K562 (cell line): ENCODE measurements at regions not wholly inside any gene's neighbourhood (a gene's known extent, or its start where the extent isn't known, plus 50 kb on each side); places are given as distances from the start of the nearest gene placed in this dataset.

ENCODE experiments used
- ATAC-seq: fragments of 200-7000 bp; cut with Tn5 transposase; 3 replicates; pipeline ENCODE4 v1.9.1; 2020; ENCODE audit warnings: moderate library complexity
- BruUV-seq: library from RNA; stranded (reverse); fragments of 400-500 nt; replicated peaks from 2 replicates; lab custom pipeline; 2021; lab: Mats Ljungman, UMichigan
- CTCF ChIA-PET: fragments of 300-600 bp; formaldehyde crosslinking; extraction: SDS; loops from one replicate; lab custom pipeline; 2021; ENCODE audit warnings: low intra/inter-chr PET ratio; lab: Yijun Ruan, JAX
- POLR2A ChIA-PET: fragments of 300-600, 350-650 bp; sonication (Branson Sonifier 250); formaldehyde crosslinking; extraction: SDS; loops from one replicate; lab custom pipeline; 2021; ENCODE audit warnings: antibody characterized with exemption, inconsistent platforms; lab: Yijun Ruan, JAX
- DNase-seq, 4 experiments: peaks; one replicate each; pipeline versions ENCODE4 v3.0.0 to v3.0.0-alpha.2; 2011 to 2018; ENCODE audit warnings: low spot score in 3 of 4, mixed read lengths in 3 of 4; ENCODE audit errors: extremely low read depth in 1 of 4
- FAIRE-seq: peaks from 2 replicates; lab custom pipeline; 2011; peaks lifted over from hg19 to GRCh38; lab: Jason Lieb, UNC
- H2AFZ ChIP-seq: 2 replicates; pipeline ENCODE4 v1.6.0; 2011; ENCODE audit warnings: low read depth, low read length, control low read depth, inconsistent platforms
- H3K27ac ChIP-seq: fragments of 200-600 bp; 3 replicates; pipeline ENCODE4 v1.8.0; 2011; ENCODE audit warnings: low read depth, mild to moderate bottlenecking, control low read depth, inconsistent platforms, low read length, moderate library complexity, mixed read lengths; ENCODE audit errors: extremely low read depth
- H3K27me3 ChIP-seq, 2 experiments: fragments of 300-600 bp in 1 of 2; 2 replicates in 1 of 2; 3 replicates in 1 of 2; pipeline versions ENCODE4 v1.6.0 to v1.8.0; 2011; ENCODE audit warnings: inconsistent platforms in 2 of 2, low read length in 2 of 2, mild to moderate bottlenecking in 1 of 2, mixed read lengths in 1 of 2, moderate library complexity in 1 of 2; ENCODE audit not compliant: control insufficient read depth in 2 of 2, insufficient read depth in 2 of 2
- H3K36me3 ChIP-seq: fragments of 300-600 bp; 3 replicates; pipeline ENCODE4 v1.8.0; 2011; ENCODE audit warnings: mild to moderate bottlenecking, low read length, inconsistent platforms; ENCODE audit not compliant: control insufficient read depth, insufficient read depth
- H3K4me1 ChIP-seq, 2 experiments: fragments of 200-600 bp in 1 of 2; replicated peaks in 1 of 2; 2 replicates in 1 of 2; 3 replicates in 1 of 2; pipeline versions ENCODE4 v1.5.1 to v1.8.0; 2011; ENCODE audit warnings: inconsistent platforms in 2 of 2, low read length in 2 of 2, mild to moderate bottlenecking in 1 of 2, mixed read lengths in 1 of 2, moderate library complexity in 1 of 2; ENCODE audit not compliant: control insufficient read depth in 2 of 2, insufficient read depth in 2 of 2
- H3K4me2 ChIP-seq: 2 replicates; pipeline ENCODE4 v1.6.1; 2011; ENCODE audit warnings: low read length, control low read depth, inconsistent platforms, mixed read lengths; ENCODE audit not compliant: insufficient read depth
- H3K4me3 ChIP-seq: fragments of 200-600 bp; sonication (generic), shearing (Covaris generic); 2 replicates; pipeline ENCODE4 v1.5.1; 2016; ENCODE audit warnings: control low read depth, inconsistent platforms
- H3K79me2 ChIP-seq: fragments of 200-600 bp; 3 replicates; pipeline ENCODE4 v1.8.0; 2011; ENCODE audit warnings: low read length, inconsistent platforms; ENCODE audit not compliant: control insufficient read depth, insufficient read depth
- H3K9ac ChIP-seq, 2 experiments: 2 replicates each; pipeline versions ENCODE4 v1.6.0 to v1.6.1; 2011; ENCODE audit warnings: low read depth in 2 of 2, low read length in 2 of 2, control low read depth in 1 of 2, inconsistent platforms in 1 of 2, mild to moderate bottlenecking in 1 of 2, mixed read lengths in 1 of 2; ENCODE audit not compliant: insufficient read depth in 1 of 2
- H3K9me1 ChIP-seq: one replicate; pipeline ENCODE4 v1.6.0; 2011; ENCODE audit warnings: inconsistent platforms, mild to moderate bottlenecking, low read length, moderate library complexity; ENCODE audit not compliant: control insufficient read depth, insufficient read depth
- H3K9me3 ChIP-seq: replicated peaks from 2 replicates; pipeline ENCODE4 v1.5.1; 2011; ENCODE audit warnings: low read depth, low read length, inconsistent platforms; ENCODE audit not compliant: control insufficient read depth, insufficient read depth
- H4K20me1 ChIP-seq: replicated peaks from 2 replicates; pipeline ENCODE4 v1.6.1; 2011; ENCODE audit warnings: low read length, inconsistent platforms, mixed read lengths; ENCODE audit not compliant: control insufficient read depth, insufficient read depth
- ARID1B ChIP-seq: fragments of 450-650 bp; IDR thresholded peaks from 2 replicates; pipeline ENCODE4 v1.6.1; 2016; ENCODE audit warnings: antibody characterized with exemption, mild to moderate bottlenecking, inconsistent platforms
- ELF2 ChIP-seq: fragments of 250-450 bp; sonication (Bioruptor Pico); IDR thresholded peaks from 2 replicates; pipeline ENCODE4 v1.5.0; 2021; ENCODE audit warnings: mild to moderate bottlenecking
- FOS ChIP-seq: IDR thresholded peaks from 3 replicates; pipeline ENCODE4 v1.6.1; 2011; ENCODE audit not compliant: insufficient read length; ENCODE audit errors: extremely low read depth
- MAZ ChIP-seq, 2 experiments: fragments of 450-650 bp in 1 of 2; sonication (generic) in 1 of 2; formaldehyde crosslinking; IDR thresholded peaks in 1 of 2; conservative IDR thresholded peaks in 1 of 2; 2 replicates each; pipeline versions ENCODE4 v1.4.0 to v1.5.0; 2020; ENCODE audit warnings: mild to moderate bottlenecking in 1 of 2, missing genetic modification reagents in 1 of 2
- MEIS2 ChIP-seq: fragments of 450-650 bp; IDR thresholded peaks from 2 replicates; pipeline ENCODE4 v1.6.1; 2014; ENCODE audit warnings: mild to moderate bottlenecking; ENCODE audit not compliant: partially characterized antibody
- MIER1 ChIP-seq: fragments of 450-650 bp; IDR thresholded peaks from 2 replicates; pipeline ENCODE4 v1.6.1; 2016; ENCODE audit warnings: antibody characterized with exemption, mild to moderate bottlenecking, low read depth
- POLR2A ChIP-seq: fragments of 450-650 bp; conservative IDR thresholded peaks from 2 replicates; pipeline ENCODE4 v1.6.1; 2016
- RUNX1 ChIP-seq: sonication (generic); IDR thresholded peaks from 2 replicates; pipeline ENCODE4 v1.6.1; 2016; ENCODE audit warnings: antibody characterized with exemption, low read depth
- SMARCA4 ChIP-seq: fragments of 450-650 bp; IDR thresholded peaks from 2 replicates; pipeline ENCODE4 v1.6.1; 2016
- ZNF146 ChIP-seq: IDR thresholded peaks from one replicate; pipeline ENCODE4 v1.6.1; 2018; ENCODE audit warnings: missing compliant biosample characterization; ENCODE audit not compliant: unreplicated experiment
- ZNF583 ChIP-seq: fragments of 250-450 bp; sonication (Bioruptor Pico); IDR thresholded peaks from 2 replicates; pipeline ENCODE4 v1.4.0; 2020
- ZNF696 ChIP-seq: fragments of 250-450 bp; sonication (Bioruptor Pico); conservative IDR thresholded peaks from 2 replicates; pipeline ENCODE4 v1.4.0; 2020; ENCODE audit warnings: mild to moderate bottlenecking, moderate library complexity
- WGBS: fragments of 100-300 bp; shearing (Covaris generic); methylation state at CpG from one replicate; pipeline ENCODE4 v1.1.6; 2016; ENCODE audit warnings: low coverage, mixed read lengths; ENCODE audit not compliant: insufficient coverage; ENCODE audit errors: missing lambda C conversion rate; 5-methylcytosine and 5-hydroxymethylcytosine counted together
- in situ Hi-C: fragments of 300-500 bp; cut with MboI; formaldehyde crosslinking; loops from 4 replicates; pipeline ENCODE4 v1.15.0; 2018; ENCODE audit warnings: inconsistent platforms, mixed read lengths
- intact Hi-C: fragments of 100-400 bp; cut with micrococcal nuclease; formaldehyde crosslinking; loops from 2 replicates; pipeline ENCODE4 v1.14.2; 2022
- TF ChIP-seq, protein P1 (sequence below): sonication (generic); formaldehyde crosslinking; IDR thresholded peaks from 2 replicates; pipeline ENCODE4 v1.8.0; 2022; ENCODE audit warnings: missing genetic modification reagents, mild to moderate bottlenecking, borderline replicate concordance
- TF ChIP-seq, protein P2 (sequence below): IDR thresholded peaks from 3 replicates; pipeline ENCODE4 v1.6.1; 2011; ENCODE audit warnings: borderline replicate concordance, mild to moderate bottlenecking; ENCODE audit not compliant: insufficient read length, insufficient read depth
- TF ChIP-seq, protein P3 (sequence below): fragments of 450-650 bp; IDR thresholded peaks from 2 replicates; pipeline ENCODE4 v1.6.1; 2016; ENCODE audit warnings: borderline replicate concordance

DNA sequence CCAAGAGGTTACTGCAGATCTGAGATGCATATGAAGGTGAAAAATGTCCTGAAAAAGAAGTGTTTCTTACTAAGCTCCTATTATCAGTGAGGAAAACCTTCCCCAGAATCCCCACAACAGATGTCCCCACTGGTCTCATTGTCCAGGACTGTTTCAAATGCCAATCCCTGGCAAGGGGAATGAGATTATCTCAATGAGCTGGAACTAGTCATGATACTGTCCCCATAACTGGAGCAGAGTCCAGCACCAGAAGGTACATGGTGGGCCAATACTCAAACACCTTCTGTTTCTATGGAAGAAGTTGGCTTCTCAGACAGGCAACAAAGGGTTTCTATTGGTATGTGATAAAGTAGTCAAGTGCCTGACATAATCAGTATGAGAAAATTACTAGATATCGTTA is 221.1 kb upstream of the TLL1 start:
- no TSS peak for BruUV-seq
- H4K20me1 ChIP-seq = no peaks in the 10 kb centered on the region
- H3K9ac ChIP-seq = no peak overlapping the region
- no peak for ATAC-seq
- POLR2A ChIA-PET = no interaction called here
- no peak for DNase-seq
- in situ Hi-C loops = no loop called here
- intact Hi-C loops = no loop called here
- CTCF ChIA-PET = no interaction called here
- WGBS = 0% methylated on average over 1 of the region's 1 CpG
- no peak overlapping the region for H3K27ac ChIP-seq
- no peaks in the 10 kb centered on the region for H3K9me3 ChIP-seq
- H3K27me3 ChIP-seq = no peaks in the 10 kb centered on the region
- TF ChIP-seq ZNF583 (CRISPR knock-in tag) (no peak), ARID1B (no peak), SMARCA4 (no peak), MIER1 (no peak), FOS (no peak), MAZ (CRISPR knock-in tag; conservative IDR thresholded peaks at IDR 0.05 in 1 of 2, IDR thresholded peaks at IDR 0.05 in 1 of 2) (no peak), POLR2A (no peak), ZNF146 (CRISPR knock-in tag) (no peak), ELF2 (CRISPR knock-in tag) (no peak), RUNX1 (no peak), ZNF696 (no peak), MEIS2 (no peak)
- TF ChIP-seq, protein P1, sequence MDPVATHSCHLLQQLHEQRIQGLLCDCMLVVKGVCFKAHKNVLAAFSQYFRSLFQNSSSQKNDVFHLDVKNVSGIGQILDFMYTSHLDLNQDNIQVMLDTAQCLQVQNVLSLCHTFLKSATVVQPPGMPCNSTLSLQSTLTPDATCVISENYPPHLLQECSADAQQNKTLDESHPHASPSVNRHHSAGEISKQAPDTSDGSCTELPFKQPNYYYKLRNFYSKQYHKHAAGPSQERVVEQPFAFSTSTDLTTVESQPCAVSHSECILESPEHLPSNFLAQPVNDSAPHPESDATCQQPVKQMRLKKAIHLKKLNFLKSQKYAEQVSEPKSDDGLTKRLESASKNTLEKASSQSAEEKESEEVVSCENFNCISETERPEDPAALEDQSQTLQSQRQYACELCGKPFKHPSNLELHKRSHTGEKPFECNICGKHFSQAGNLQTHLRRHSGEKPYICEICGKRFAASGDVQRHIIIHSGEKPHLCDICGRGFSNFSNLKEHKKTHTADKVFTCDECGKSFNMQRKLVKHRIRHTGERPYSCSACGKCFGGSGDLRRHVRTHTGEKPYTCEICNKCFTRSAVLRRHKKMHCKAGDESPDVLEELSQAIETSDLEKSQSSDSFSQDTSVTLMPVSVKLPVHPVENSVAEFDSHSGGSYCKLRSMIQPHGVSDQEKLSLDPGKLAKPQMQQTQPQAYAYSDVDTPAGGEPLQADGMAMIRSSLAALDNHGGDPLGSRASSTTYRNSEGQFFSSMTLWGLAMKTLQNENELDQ (CRISPR knock-in tag) = no peak
- TF ChIP-seq, protein P2, sequence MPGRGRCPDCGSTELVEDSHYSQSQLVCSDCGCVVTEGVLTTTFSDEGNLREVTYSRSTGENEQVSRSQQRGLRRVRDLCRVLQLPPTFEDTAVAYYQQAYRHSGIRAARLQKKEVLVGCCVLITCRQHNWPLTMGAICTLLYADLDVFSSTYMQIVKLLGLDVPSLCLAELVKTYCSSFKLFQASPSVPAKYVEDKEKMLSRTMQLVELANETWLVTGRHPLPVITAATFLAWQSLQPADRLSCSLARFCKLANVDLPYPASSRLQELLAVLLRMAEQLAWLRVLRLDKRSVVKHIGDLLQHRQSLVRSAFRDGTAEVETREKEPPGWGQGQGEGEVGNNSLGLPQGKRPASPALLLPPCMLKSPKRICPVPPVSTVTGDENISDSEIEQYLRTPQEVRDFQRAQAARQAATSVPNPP = no peak
- TF ChIP-seq, protein P3, sequence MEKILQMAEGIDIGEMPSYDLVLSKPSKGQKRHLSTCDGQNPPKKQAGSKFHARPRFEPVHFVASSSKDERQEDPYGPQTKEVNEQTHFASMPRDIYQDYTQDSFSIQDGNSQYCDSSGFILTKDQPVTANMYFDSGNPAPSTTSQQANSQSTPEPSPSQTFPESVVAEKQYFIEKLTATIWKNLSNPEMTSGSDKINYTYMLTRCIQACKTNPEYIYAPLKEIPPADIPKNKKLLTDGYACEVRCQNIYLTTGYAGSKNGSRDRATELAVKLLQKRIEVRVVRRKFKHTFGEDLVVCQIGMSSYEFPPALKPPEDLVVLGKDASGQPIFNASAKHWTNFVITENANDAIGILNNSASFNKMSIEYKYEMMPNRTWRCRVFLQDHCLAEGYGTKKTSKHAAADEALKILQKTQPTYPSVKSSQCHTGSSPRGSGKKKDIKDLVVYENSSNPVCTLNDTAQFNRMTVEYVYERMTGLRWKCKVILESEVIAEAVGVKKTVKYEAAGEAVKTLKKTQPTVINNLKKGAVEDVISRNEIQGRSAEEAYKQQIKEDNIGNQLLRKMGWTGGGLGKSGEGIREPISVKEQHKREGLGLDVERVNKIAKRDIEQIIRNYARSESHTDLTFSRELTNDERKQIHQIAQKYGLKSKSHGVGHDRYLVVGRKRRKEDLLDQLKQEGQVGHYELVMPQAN = no peak
- no peaks in the 10 kb centered on the region for H3K9me1 ChIP-seq
- no peak for FAIRE-seq
- H3K79me2 ChIP-seq = no peaks in the 10 kb centered on the region
- H3K4me1 ChIP-seq = no peaks in the 10 kb centered on the region
- H2AFZ ChIP-seq = no peak overlapping the region
- no peak overlapping the region for H3K4me3 ChIP-seq
- H3K36me3 ChIP-seq = no peaks in the 10 kb centered on the region
- no peak overlapping the region for H3K4me2 ChIP-seq
